ENCODE measurements at regions not wholly inside any gene's neighbourhood (a gene's known extent, or its start where the extent isn't known, plus 50 kb on each side); places are given as distances from the start of the nearest gene placed in this dataset.

DNA sequence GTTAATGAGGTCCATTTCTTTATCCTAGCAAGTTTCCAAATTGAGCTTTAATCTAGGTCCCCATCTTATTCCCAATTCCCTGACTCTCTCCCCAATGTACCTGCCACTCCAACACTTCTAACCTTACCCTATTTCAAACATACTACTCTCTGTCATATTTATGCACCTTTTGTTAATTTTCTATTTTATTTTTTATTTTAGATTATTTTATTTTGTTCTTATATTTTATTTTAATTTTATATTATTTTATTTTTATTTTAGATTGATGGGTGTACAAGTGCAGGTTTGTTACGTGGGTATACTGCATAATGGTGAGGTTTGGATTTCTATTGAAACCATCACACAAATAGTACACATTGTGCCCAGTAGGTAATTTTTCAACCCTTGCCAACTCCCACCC is 333.9 kb upstream of the ERCC4 start (continued):
- TF ChIP-seq SRSF7 (optimal IDR thresholded peaks at IDR 0.05; ENCODE audit: low read depth, low read length) (no peak), HMG20A (CRISPR knock-in tag; conservative IDR thresholded peaks at IDR 0.05) (no peak), SRSF3 (IDR thresholded peaks at IDR 0.05; ENCODE audit: insufficient read depth, low read length) (no peak), ETV6 (IDR thresholded peaks at IDR 0.05; ENCODE audit: borderline replicate concordance in 1 of 2, low read depth in 2 of 2, low read length in 1 of 2) (no peak), ETV6 (CRISPR knock-in tag; IDR thresholded peaks at IDR 0.05; ENCODE audit: borderline replicate concordance) (no peak)
- TF ChIP-seq, protein P1, sequence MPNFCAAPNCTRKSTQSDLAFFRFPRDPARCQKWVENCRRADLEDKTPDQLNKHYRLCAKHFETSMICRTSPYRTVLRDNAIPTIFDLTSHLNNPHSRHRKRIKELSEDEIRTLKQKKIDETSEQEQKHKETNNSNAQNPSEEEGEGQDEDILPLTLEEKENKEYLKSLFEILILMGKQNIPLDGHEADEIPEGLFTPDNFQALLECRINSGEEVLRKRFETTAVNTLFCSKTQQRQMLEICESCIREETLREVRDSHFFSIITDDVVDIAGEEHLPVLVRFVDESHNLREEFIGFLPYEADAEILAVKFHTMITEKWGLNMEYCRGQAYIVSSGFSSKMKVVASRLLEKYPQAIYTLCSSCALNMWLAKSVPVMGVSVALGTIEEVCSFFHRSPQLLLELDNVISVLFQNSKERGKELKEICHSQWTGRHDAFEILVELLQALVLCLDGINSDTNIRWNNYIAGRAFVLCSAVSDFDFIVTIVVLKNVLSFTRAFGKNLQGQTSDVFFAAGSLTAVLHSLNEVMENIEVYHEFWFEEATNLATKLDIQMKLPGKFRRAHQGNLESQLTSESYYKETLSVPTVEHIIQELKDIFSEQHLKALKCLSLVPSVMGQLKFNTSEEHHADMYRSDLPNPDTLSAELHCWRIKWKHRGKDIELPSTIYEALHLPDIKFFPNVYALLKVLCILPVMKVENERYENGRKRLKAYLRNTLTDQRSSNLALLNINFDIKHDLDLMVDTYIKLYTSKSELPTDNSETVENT (CRISPR knock-in tag; IDR thresholded peaks at IDR 0.05): no peak

DNA sequence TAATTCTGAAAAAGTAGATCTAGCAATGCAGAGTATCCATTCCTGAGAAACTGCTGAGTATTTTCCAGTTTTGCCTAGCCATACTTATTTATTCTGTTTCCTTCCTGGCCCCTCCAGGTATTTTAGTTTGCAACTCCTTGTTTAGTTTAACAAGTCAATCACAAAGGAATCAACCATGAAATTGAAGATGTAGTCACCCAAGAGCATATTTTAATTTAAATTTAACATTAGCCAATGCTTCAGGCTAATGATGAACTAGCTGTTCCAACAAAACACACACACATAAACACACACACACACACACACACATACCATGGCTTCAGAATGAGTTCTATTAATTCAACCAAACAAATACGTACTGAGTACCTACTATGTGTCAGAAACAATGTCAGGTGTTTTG is 332.8 kb upstream of the ERCC4 start:
- ATAC-seq (no peak), FAIRE-seq (no peak), DNase-seq (ENCODE audit: extremely low read depth in 1 of 4, low spot score in 3 of 4) (no peak)
- H4K20me1 ChIP-seq (replicated peaks; ENCODE audit: control insufficient read depth, insufficient read depth, low read length): no peaks in the 10 kb centered on the region
- H3K27me3 ChIP-seq (ENCODE audit: control insufficient read depth in 2 of 2, insufficient read depth in 2 of 2, low read length in 2 of 2): no peaks in the 10 kb centered on the region; a peak in 1 of 5 replicates
- 0% methylated on average over 1 of the region's 1 CpG for WGBS (ENCODE audit: insufficient coverage, low coverage, missing lambda C conversion rate)
- ChIA-PET POLR2A (interaction anchor here (0.6 kb wide), 1 partner anchor 25 kb away, joined by 3 read pairs; no protein-coding TSS in a partner anchor), CTCF (ENCODE audit: low intra/inter-chr PET ratio) (no interaction called here)
- no peaks in the 10 kb centered on the region for H3K9me1 ChIP-seq (ENCODE audit: control insufficient read depth, insufficient read depth, low read length)
- H3K27ac ChIP-seq (ENCODE audit: extremely low read depth, low read depth, low read length): no peak overlapping the region
- in situ Hi-C loops (cut with MboI) (no loop called here), intact Hi-C loops (cut with micrococcal nuclease) (no loop called here)
- no peak overlapping the region for H3K4me3 ChIP-seq
- H3K4me1 ChIP-seq (replicated peaks in 1 of 2; ENCODE audit: control insufficient read depth in 2 of 2, insufficient read depth in 2 of 2, low read length in 2 of 2): no peaks in the 10 kb centered on the region
- H3K4me2 ChIP-seq (ENCODE audit: insufficient read depth, low read length): no peak overlapping the region
- no peaks in the 10 kb centered on the region for H3K9me3 ChIP-seq (replicated peaks; ENCODE audit: control insufficient read depth, insufficient read depth, low read depth, low read length)
- no peak overlapping the region for H3K9ac ChIP-seq (ENCODE audit: insufficient read depth in 1 of 2, low read depth in 2 of 2, low read length in 2 of 2)
- no peak overlapping the region for H2AFZ ChIP-seq (ENCODE audit: low read depth, low read length)
- H3K36me3 ChIP-seq (ENCODE audit: control insufficient read depth, insufficient read depth, low read length): no peaks in the 10 kb centered on the region
- no TSS peak for BruUV-seq (replicated peaks)
- no peaks in the 10 kb centered on the region for H3K79me2 ChIP-seq (ENCODE audit: control insufficient read depth, insufficient read depth, low read length)
- TF ChIP-seq, protein P2, sequence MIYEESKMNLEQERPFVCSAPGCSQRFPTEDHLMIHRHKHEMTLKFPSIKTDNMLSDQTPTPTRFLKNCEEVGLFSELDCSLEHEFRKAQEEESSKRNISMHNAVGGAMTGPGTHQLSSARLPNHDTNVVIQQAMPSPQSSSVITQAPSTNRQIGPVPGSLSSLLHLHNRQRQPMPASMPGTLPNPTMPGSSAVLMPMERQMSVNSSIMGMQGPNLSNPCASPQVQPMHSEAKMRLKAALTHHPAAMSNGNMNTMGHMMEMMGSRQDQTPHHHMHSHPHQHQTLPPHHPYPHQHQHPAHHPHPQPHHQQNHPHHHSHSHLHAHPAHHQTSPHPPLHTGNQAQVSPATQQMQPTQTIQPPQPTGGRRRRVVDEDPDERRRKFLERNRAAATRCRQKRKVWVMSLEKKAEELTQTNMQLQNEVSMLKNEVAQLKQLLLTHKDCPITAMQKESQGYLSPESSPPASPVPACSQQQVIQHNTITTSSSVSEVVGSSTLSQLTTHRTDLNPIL (CRISPR knock-in tag; IDR thresholded peaks at IDR 0.05): no peak
- TF ChIP-seq ZNF785 (CRISPR knock-in tag; IDR thresholded peaks at IDR 0.05) (no peak), ZNF224 (CRISPR knock-in tag; IDR thresholded peaks at IDR 0.05) (no peak), NELFE (IDR thresholded peaks at IDR 0.05; ENCODE audit: insufficient read depth, insufficient read length) (no peak)
